Stimulated activated CD8-positive, alpha-beta memory T cell treated with anti-CD3 and anti-CD28 coated beads, Interleukin-15, amount 100 ng/mL, for 1 hour (primary cell): ENCODE measurements at regions not wholly inside any gene's neighbourhood (a gene's known extent, or its start where the extent isn't known, plus 50 kb on each side); places are given as distances from the start of the nearest gene placed in this dataset.
"Not testable (repeated sequence)": the region's sequence is repeated elsewhere in the genome, so short reads cannot be mapped to it uniquely, and the experiment has no call there.

Experiments used
- DNase-seq: peaks from one replicate; pipeline ENCODE4 v3.0.0-alpha.2; 2020; ENCODE audit warnings: low read depth

DNA sequence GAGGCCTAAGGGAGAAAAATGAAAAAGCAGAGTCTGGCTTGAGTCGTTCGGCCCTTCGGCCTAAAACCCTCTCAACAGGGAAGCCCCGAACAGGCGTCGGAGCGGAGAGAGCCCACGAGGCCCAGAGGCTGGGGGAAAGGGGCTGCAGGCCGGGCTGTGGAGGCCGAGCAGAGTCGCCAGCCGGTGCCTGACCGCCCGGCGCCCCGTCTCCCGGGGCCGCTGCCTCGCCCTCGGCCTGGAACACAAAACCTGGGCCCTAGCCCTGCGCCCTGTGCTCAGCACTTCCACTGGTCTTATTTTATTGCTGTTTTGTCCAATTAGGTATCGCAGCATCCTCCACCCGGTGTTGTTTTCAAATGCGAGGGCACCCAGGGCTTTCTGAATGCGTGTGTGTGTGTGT, 110.1 kb upstream of the FOXD4L5 start:
- not testable (repeated sequence) for DNase-seq

DNA sequence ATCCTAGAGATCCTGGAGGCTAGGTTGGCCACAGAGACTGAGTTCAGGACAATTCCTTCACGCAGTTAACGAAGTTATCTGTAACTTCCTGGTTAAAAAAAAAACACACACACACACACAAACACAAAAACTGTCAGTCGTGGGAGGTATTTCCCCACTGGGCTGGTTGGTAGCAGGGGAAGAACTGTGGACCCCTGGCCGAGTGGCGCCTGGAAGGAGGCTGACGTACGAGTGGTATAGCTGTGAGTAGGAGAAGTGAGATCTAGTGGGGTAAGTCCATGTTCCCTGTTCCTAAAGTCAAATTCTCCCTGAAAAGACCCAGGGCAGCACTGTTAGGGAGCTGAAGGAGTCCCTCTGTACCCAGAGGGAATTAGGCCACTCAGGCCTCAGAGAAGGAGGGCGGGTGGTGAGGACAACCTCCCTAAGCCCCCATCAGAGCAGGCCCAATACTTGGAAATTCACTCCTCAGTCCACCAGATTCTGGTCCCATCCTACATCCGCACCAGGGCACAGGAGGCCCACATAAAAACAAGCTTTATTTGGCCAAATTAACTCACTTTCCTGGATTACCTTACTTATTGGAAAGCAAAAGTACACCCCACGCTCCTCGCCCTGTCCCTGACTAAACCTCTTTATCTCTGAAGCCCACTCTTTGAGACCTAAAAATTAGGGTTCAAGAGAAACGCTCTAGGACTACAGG, 108.3 kb upstream of the FOXD4L5 start:
- not testable (repeated sequence) for DNase-seq

DNA sequence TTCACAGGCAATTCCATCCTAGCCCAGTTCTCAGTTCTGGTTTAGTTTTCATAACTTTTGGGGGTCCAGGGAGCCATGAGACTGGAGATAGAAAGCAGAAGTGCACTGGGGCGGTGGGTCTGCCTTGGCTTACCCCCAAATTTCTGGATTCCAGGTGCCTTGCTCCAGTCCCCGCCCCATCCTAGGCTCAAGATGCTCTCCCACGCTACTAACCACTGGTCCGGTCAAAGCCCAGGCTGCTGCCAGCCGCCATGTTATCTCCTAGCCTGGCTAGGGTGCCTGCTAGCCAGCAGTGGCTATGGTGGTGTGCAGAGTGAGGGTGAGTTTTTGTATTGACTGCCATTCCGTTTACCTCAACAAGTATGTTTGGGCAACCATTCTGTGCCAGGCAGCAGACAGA, 107.6 kb upstream of the FOXD4L5 start:
- not testable (repeated sequence) for DNase-seq

GRCh38 chr9:65389710-65390109, 104.7 kb upstream of the FOXD4L5 start:
- DNase-seq = not testable (repeated sequence)

GRCh38 chr9:65389216-65389615, 104.2 kb upstream of the FOXD4L5 start:
- not testable (repeated sequence) for DNase-seq

DNA sequence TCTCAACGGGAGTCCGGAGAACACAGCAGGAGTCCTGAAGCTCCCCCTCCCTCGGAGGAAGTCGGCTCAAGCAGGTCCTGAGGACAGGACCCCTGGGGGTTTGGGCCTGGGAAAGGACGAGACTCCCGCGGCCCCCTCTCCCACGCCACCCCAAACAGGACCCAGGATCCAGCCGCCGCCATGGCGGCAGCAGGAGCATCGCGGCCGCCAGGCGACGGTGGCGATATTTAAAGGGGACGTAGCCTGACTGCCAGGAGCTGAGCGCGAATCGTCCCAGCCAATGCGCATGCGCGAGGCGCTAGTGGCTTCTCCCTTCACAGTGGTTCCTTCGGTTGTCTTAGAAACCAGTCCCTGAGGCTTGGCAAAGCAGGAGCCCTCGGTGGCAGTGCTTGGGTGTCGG, 101.7 kb upstream of the FOXD4L5 start:
- peak; percentile 41 for DNase-seq

DNA sequence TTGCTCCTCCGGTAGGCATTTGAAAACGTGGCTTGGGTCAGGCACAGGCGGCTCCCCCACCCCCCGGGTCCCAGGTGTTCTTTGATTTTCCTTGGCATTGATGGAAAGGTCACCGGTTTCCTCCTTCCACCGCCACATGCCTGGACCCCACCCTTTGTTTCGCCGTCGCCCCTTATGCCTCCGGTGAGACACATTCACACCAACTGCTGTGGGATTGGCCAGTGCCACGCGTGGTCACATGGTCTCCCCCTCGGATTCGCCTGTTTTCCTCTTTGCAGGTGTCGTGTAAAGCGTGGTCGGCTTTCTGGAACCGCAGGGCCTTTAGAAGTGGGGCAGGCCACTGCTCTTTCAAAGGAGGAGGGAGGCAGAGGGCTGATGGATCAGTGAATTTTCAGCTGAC, 101.2 kb upstream of the FOXD4L5 start:
- not testable (repeated sequence) for DNase-seq

DNA sequence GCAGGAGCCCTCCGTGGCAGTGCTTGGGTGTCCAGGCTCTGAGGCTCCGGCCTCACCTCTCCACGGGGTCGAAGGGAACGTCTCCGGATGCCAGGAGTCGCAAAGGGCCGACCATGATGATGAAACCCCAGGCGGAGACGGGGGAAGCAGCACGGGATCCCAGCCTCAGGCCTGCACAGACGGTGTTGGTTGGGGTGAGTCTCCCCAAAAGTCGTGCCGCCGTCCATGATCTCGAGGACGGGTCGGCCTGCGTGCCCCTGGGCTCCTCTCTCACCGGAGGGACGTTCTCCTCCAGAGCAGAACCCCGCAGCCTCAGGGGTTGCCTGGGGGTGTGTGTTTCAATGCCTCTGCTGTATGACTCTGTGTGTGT, 100.6 kb upstream of the FOXD4L5 start:
- not testable (repeated sequence) for DNase-seq

GRCh38 chr9:65384759-65385654, 100.0 kb upstream of the FOXD4L5 start:
- not testable (repeated sequence) for DNase-seq

- DNase-seq = not testable (repeated sequence)
Measured at GRCh38 chr9:65384066-65384465, 99.1 kb upstream of the FOXD4L5 start.

DNA sequence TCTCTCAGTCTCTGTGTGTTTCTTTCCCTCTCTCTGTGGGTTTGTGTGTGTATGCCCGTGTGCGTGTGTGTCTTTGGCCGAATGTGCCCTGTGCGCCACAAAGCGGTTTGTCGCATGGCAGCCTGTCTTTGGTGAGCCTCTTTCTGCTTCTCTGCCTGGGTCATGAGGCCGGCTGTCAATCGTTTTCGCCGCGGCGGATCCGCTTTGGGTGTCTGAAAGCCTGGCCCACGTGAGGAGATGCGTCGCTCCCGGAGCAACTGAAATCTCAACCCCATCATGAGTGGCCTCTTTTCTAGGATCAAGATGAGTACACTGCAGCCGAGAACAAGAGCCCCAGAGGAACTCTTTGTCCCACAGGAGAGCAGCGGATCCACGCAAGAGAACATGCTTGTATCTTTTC, 98.6 kb upstream of the FOXD4L5 start:
- not testable (repeated sequence) for DNase-seq

DNA sequence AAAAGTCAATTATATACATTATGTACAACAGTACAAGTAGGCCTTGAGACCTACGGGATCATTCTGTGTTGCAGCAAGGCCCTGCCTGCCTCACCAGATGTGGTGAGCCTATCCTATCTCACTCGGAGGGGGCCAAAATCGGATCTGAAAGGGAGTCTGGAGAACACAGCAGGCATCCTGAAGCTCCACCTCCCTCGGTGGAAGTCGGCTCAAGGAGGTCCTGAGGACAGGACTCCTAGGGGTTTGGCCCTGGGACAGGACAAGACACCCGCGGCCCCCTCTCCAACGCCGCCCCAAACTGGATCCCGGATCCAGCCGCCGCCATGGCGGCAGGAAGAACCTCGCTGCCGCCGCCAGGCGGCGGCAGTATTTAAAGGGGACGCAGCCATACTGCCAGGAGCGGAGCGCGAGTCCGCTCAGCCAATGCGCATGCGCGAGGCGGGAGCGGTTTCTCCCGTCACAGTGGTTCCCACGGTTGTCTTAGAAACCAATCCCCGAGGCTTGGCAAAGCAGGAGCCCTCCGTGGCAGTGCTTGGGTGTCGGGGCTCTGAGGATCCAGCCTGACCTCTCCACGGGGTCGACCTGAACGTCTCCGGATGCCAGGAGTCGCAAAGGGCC, 97.8 kb upstream of the FOXD4L5 start:
- not testable (repeated sequence) for DNase-seq
